GM19395 (cell line): ENCODE measurements at regions not wholly inside any gene's neighbourhood (a gene's known extent, or its start where the extent isn't known, plus 50 kb on each side); places are given as distances from the start of the nearest gene placed in this dataset.
"Not testable (repeated sequence)": the region's sequence is repeated elsewhere in the genome, so short reads cannot be mapped to it uniquely, and the experiment has no call there.

Experiments
- ATAC-seq: cut with Tn5 transposase; IDR thresholded peaks from one replicate; pipeline ENCODE4 v1.9.1; 2021; ENCODE audit warnings: mild to moderate bottlenecking, moderate library complexity; ENCODE audit not compliant: unreplicated experiment

DNA sequence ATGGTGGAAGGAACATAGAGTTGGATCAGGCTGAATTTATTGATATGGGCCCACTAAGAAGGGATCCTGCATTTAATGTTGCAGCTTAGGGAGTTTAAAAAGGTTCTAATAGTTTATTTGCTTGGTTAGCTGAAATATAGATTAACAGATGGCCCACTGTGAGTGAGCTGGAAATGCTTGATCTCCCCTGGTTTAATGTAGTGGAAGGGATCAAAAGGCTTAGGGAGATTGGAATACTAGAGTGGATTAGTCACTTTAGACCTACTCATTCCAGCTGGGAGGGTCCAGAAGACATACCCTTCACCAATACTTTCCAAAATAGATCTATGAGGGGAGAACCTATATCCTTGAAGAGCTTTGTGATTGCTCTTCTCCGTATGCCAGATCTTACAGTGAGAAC is 130.1 kb upstream of the ZC3H12C start:
- no peak for ATAC-seq

DNA sequence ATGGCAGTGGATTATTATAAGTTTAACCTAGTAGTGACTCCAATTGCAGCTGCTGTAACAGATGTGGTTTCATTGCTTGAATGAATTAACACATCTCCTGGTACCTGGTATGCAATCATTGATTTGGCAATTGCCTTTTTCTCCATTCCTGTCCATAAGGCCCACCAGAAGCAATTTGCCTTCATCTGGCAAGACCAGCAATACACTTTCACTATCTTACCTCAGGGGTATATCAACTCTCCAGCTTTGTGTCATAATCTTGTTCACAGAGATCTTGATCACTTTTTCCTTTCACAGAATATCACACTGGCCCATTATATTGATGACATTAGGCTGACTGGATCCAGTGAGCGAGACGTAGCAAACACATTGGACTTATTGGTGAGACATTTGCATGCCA is 128.7 kb upstream of the ZC3H12C start:
- ATAC-seq, result no peak

DNA sequence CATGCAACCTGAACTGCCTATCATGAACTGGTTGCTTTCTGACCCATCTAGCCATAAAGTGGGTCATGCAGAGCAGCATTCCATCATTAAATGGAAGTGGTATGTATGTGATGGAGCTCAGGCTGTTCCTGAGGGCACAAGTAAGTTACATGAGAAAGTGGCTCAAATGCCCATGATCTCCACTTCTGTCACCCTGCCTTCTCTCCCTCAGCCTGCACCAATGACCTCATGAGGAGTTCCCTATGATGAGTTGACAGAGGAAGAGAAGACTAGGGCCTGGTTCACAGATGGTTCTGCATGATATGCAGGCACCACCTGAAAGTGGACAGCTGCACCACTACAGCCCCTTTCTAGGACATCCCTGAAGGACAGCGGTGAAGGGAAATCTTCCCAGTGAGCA is 127.7 kb upstream of the ZC3H12C start:
- ATAC-seq, result not testable (repeated sequence)

DNA sequence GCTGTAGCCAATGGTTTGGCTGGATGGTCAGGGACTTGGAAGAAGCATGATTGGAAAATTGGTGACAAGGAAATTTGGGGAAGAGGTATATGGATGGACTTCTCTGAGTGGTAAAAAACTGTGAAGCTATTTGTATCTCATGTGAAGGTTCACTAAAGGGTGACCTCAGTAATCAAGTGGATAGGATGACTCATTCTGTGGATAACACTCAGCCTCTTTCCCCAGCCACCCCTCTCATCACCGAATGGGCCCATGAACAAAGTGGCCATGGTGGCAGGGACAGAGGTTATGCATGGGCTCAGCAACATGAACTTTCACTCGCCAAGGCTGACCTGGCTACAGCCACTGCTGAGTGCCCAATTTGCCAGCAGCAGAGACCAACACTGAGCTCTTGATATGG is 127.3 kb upstream of the ZC3H12C start:
- ATAC-seq, result not testable (repeated sequence)

DNA sequence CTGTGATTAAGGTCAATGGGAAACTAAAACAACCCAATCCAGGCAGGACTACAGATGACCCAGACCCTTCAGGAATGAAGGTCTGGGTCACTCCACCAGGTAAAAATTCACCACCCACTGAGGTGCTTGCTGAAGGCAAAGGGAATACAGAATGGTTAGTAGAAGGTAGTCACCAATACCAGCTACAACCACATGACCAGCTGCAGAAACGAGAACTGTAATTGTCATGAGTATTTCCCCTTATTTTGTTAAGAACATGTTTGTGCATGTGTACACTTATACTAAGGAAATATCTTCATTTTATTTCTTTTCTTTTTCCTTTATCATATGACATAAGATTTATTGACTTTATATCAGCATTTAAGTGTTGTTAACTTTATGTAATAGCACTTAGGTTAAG is 126.1 kb upstream of the ZC3H12C start:
- not testable (repeated sequence) for ATAC-seq

DNA sequence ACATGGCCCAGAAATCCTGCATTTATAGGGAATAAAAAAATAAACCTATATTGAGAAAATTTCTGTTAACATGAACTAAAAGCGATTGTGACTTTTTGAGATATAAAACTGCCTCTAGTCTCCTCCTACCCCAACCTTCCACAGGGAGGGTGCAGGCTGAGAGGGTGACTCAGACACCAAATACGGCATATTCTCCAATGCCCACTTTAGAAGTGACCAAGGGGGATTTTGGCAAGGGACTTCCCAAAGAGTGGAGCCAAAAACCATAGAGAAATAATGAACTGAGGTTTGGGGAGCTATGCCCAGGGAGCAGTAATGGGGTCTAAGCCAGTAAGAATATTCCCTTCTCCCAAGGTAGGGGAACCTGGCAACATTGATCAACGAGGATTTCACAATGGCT is 124.9 kb upstream of the ZC3H12C start:
- no peak for ATAC-seq

DNA sequence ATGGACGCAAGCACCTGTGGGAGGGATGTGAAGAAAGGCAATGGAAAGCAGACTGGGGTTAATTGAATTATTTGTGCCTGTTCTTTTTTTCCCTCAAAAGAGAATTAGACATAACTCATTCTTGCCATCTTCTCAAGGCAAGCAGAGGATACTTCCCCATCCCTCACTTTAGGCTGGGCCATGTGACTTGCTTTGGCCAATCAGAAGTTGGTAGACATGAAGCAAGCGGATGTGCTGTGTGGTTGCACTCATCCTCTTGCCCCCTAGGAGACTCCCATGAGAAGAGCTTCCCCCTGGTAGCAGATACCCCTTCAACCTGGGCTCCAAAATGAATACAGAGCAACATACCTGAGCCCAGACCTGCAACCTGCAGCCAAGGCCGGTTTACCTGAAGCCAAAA is 124.4 kb upstream of the ZC3H12C start:
- ATAC-seq, result no peak

DNA sequence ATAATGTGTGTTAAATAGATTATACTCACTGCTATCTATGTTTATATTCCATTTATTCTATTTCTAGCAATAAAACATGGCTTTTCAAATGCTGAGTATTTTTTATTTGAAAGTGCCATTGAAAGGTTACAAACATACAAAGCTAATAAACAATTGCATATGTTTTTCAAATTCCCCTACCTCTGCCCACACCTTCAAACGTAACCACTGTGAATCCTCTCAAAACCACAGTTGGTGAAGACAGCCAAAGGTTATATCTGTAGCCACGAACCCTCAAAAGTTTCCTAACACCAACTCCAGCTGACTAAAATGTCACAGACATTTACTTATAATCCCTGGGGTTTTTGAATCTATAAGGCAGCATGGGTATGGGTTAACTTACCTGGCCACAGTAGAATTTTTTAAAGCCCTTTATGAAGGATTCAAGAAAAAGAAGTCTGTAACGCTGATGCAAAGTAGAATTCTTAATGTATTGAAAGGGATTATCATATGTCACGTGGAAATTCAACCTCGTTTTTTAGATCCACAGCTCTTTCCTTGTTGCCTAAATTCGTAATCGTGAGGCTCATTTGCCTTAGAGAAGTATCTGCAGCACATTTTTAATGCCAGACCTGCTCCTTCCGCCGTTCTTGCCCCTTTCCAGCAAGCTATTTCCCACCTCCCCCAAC is 122.5 kb upstream of the ZC3H12C start:
- peak; percentile 59 for ATAC-seq

DNA sequence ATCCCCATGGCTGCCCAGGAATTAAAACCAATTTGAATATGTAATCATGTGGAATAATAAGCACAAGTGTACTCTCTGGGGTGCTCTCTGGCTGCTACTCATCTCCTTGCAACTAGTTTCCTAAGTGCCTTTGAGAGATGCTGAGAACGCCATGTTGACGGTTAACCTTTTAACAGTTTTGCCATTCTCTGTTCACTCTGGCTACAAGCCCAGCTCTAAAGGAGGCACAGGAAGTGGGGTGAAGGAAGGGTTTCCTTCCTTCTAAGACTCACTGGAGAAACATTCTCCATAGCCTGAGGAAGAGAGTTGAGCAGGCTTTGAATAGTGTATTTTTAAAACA is 122.0 kb upstream of the ZC3H12C start:
- peak; percentile 25 for ATAC-seq

DNA sequence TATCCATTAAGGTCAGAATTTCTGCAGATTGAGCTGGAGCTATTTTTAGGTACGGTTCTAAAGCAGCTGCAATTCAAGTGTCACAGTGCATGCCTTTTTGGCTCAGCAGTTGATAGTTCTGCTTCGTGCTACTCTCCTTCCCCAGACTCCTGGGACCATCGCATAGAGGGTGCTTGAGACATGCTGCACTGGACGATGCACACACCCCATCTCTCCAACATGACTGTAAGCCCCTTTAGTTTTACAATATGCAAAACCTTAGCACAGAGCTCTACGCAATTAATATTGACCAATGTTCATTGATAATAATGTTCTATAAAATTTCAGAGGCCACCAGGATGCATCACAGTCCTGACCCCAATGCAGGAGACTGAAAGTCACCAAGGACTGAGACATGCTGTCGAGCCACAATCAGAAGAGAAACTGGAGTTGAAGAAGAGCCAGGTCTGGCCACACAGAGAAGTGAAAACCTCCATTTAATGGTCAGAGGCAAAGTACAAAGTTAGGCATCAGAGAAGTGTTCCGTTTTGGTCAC is 120.9 kb upstream of the ZC3H12C start:
- ATAC-seq, result peak; percentile 82

DNA sequence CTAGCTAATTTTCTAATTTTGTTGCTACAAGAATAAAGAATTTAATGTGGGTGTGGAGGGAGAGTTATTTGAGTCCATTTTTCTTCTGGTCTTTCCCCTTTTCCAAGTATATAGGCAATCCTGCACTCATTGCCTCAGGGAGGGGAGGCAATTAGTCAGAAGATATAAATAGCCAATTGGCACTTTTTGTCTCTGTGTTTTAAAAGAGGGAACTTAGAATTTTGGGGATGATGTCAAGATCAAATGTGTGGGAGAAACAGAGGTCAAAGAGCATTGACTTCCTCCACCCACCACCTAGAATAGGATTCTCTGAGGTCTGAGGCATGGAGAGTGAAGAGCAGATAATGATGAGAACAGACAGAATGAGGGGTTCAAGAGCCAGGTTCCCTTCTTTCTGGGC is 120.3 kb upstream of the ZC3H12C start:
- ATAC-seq, result no peak

DNA sequence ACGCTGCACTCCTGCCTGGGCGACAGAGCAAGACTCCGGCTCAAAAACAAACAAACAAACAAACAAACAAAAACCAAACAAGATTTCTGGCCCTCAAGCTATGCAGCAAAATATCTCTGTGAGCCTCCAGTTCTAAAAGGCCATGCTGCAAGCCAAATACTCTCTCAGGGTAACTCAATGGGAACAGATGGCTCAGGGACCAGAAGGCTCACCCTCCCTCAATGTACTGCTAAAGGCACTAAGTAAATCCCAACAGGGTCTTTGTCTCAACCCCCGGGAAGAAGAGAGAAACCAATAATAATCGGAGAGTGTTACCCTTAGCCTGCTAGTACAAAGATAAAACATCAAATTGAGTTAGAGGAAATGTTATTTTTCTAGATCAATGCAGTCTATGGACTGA is 119.7 kb upstream of the ZC3H12C start:
- ATAC-seq, result no peak

DNA sequence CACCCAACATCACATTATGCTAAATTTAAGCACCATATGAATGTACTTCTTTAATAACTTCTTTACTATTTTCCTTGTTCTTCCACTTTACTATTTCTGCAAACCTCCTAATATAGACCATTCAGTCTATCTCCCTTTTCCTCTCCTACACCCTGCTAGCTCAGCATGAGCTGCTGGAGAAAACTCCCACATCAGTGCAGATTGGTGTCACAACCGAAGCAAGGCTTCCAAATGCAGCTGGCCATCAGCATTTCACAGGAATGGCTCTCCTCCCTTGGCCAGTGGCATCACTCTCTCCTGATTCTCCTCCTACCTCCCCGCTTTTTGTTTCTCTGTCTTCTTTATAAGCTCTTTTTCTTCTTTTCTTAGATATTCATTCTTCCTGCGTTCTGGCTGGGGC is 118.7 kb upstream of the ZC3H12C start:
- ATAC-seq, result no peak

DNA sequence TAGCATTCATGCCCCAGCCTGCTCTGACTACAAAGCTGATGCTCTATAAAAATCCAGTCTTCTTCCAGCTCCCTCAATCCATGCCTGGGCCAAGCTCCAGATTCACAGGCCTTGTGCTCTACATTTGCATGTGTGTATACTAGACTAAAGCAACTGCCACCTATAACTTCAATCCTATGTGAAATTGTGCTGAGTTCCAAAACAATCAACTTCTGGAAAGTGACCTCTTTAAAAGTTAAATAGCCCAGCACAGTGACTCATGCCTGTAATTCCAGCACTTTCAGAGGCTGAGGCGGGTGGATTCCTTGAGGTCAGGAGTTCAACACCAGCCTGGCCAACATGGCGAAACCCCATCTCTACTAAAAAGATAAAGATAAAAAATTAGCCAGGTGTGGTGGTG is 114.3 kb upstream of the ZC3H12C start:
- ATAC-seq, result no peak

DNA sequence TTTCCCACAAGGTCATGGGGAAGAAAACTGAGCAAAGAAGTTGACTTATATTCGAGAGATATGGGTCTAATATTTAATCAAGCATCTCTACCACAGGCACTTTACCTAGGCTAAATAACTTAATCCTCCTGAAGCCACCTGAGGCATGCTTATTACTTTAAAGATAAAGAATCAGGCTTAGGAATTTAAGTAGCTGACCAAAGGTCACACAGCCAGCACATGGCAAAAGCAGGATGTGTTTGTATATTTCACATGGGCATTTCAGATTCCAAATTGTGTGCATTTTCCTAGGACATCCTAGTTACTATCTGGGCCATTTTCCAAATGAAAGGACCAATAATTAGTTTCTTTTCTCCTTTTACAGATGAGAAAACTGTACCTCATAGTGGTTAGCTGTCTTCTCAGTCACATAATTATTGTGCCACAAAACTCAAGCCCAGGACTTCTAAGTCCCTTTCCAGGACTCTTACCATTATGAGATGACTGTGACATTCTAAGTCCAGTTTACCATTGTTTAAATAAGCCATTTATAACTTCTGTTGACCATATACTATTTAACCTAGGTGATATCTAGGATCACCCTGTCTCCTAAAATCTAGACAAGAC is 112.1 kb upstream of the ZC3H12C start:
- ATAC-seq, result no peak

DNA sequence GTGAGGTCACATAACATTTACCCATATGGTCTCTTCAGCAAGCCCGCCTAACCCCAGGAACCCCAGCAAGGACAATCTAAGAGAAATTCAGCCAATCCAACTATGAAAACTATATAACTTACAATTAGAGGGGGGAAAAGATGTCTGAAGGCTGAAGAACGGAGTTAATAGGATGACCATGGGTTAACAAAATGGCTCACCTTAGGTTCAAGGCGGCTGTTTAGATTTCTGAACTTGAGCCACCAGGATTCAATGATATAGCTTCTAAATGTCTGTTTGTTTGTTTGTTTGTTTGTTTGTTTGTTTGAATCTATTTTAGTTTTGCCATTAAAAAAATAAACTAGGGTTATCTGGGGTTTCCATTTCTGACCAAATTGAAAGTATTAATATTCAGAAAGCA is 109.8 kb upstream of the ZC3H12C start:
- ATAC-seq, result no peak

DNA sequence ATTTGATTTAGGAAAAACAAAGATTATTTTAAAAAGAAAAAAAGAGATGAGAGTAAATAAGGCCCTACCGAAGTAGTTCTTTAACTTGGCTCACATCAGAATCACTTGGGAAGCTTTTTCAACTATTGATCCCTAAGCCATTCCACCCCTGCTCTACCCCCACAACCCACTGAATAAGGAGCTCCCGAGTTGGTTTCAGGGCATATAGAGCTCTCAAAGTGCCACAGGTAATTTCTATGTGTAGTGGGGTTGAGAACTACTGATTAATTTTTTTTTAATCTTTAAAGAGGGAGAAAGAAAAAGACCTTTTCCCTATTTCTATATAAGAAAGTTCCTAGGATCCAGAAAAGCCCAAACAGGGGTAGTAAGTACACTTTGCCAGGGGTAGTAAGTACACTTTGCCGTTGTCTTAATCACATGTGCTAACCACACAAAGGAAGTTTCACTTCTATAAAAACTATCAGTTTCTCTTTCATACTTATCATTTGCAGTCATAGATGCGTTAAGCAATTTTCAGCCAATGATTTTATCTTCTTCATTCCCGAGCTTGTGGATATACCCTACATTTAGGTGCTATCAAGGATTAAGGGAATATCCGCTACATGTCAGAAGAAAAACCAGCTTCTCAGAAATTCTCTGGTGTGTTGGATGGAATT is 108.4 kb upstream of the ZC3H12C start:
- ATAC-seq, result peak; percentile 99

DNA sequence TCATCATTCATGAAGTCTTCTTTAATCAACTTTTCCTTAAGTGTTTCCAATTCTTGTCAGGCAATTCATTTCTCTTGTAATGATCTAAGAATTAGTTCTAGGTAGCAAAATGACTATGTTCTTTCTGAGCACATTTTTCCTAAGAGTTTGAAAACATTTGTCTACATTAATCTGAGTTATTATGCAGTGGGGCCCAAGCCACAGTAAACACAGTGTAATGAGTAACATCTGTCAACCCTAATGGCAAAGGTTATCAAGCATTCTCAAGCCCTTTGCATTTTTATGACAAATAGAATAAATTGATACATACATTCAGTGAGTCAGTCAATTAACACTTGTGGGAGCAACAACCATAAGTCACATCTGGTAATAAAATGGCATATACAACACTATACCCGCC is 106.7 kb upstream of the ZC3H12C start:
- no peak for ATAC-seq

DNA sequence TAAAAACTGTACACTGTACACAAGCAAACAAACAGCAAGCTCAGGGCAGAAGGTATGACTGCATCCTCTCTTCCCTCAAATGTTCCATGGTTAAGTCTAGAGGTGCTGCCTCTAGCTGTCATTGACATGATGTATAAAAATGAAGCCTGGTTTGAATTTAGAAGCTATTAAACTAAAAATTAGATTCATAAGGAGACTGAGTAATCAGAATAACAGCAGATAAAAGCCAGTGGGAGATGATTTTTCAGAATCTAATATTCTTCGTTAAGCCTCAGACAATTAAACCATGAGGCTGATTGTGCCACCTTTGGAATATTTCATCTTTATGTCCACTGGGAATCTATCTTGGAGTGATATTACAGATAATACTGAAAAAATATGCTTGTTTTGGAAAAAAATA is 101.4 kb upstream of the ZC3H12C start:
- no peak for ATAC-seq

DNA sequence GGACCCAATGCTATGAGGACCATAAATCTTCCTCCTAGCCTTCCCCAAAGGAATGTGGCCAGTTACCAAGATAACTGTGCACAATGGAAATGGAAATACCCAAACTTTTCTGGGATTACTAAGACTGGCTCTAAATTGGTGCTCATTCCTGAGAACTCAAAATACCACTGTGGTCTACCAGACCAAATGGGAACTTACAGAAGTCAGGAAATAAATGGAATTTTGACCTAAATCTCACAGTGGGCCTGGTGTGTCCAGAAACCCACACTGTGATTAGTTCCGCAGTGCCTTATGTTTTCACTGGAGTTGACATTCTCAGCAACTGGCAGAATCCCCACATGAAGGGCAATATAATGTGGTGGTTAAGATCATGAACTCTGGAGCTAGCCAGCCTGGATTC is 99.4 kb upstream of the ZC3H12C start:
- no peak for ATAC-seq

DNA sequence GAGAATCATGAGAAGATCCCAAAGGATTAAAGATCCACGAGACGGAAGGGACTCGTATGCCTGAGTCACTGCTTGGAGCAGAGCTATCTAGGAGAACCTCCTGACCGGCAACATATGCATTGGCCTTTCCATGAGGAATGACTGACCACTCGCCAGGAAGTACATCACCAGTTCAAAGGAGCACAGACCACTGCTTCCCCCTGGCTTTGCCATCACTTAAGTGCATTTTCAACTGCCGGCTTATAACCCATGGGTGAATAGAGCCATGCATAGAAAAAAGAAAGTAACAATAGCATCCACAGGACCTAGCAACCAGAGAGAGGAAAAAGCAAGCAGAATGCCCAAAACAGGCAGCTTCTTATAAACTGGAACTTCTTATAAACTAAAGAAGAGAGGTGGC is 98.3 kb upstream of the ZC3H12C start:
- ATAC-seq, result no peak

DNA sequence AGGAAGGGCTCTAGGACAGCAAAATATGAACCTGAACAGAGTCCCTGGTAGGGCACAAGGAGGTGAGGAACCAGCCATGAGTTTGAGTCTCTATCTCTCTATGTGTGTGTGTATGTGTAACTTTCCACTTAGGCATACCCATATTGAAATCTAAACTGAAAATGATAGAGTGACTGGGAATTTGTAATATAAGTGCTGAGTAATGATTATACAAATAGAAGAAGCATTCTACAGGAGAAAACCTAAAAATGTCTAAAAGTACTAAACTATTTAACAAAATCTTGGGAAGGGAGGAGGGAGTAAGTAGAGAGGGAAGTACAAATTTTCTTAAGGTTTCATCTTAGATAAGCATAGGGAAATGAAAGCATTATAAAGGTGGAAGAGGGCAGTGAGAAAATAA is 97.1 kb upstream of the ZC3H12C start:
- no peak for ATAC-seq
